Upper lobe of left lung (tissue), 6 donors: ENCODE measurements at regions not wholly inside any gene's neighbourhood (a gene's known extent, or its start where the extent isn't known, plus 50 kb on each side); places are given as distances from the start of the nearest gene placed in this dataset.

Source experiments
- ATAC-seq, 2 donors: fragments of 200-7000 bp; cut with Tn5 transposase; one replicate each; pipeline ENCODE4 v1.9.1; 2022; ENCODE audit warnings: mild to moderate bottlenecking in 2 of 2, moderate library complexity in 2 of 2; ENCODE audit not compliant: low FRiP score in 2 of 2
- DNase-seq, 2 donors: peaks; one replicate each; pipeline ENCODE4 v3.0.0-alpha.2; 2019 to 2020
- H3K27ac ChIP-seq, 4 donors: fragments of 200-600 bp; sonication (generic); one replicate each; pipeline ENCODE4 v1.5.1; 2016 to 2019
- H3K27me3 ChIP-seq, 4 donors: fragments of 200-600 bp; sonication (generic); one replicate each; pipeline ENCODE4 v1.5.1; 2017 to 2019
- H3K36me3 ChIP-seq, 4 donors: fragments of 200-600 bp; sonication (generic); one replicate each; pipeline ENCODE4 v1.5.1; 2016 to 2019
- H3K4me1 ChIP-seq, 4 donors: fragments of 200-600 bp; sonication (generic); one replicate each; pipeline ENCODE4 v1.5.1; 2018 to 2019
- H3K4me3 ChIP-seq, 4 donors: fragments of 200-600 bp; sonication (generic); one replicate each; pipeline ENCODE4 v1.5.1; 2017 to 2019; ENCODE audit warnings: mild to moderate bottlenecking in 2 of 4, moderate library complexity in 1 of 4
- H3K9me3 ChIP-seq, 4 donors: fragments of 200-600 bp; sonication (generic); one replicate each; pipeline ENCODE4 v1.5.1; 2018 to 2019
- EP300 ChIP-seq, 4 donors: sonication (generic); formaldehyde crosslinking; IDR thresholded peaks; one replicate each; pipeline ENCODE4 v1.5.1; 2017; ENCODE audit warnings: antibody characterized with exemption in 4 of 4, control low read depth in 2 of 4
- POLR2A ChIP-seq, 4 donors: fragments of 450-650 bp; IDR thresholded peaks; one replicate each; pipeline ENCODE4 v1.5.1; 2016 to 2017; ENCODE audit warnings: antibody characterized with exemption in 4 of 4, mild to moderate bottlenecking in 2 of 4
- POLR2AphosphoS5 ChIP-seq, 2 donors: sonication (generic); formaldehyde crosslinking; IDR thresholded peaks; one replicate each; pipeline ENCODE4 v1.5.1; 2017; ENCODE audit warnings: antibody characterized with exemption in 2 of 2
- WGBS, 2 donors: methylation state at CpG; one replicate each; pipeline ENCODE4 v1.1.5; 2017 to 2018; 5-methylcytosine and 5-hydroxymethylcytosine counted together
- TF ChIP-seq, protein P1 (sequence below), 6 experiments: fragments of 450-650 bp in 4 of 6; fragments of 200-600 bp in 2 of 6; sonication (generic) in 2 of 6; IDR thresholded peaks; one replicate each; pipeline ENCODE4 v1.5.1; 2016 to 2019; ENCODE audit warnings: antibody characterized with exemption in 6 of 6
- donor health status: DM: no; HTN: no; CAD: no; lungs with moderate emphysema.
- donor health status: DM: no; HTN: yes; CAD: no; lungs with severe emphysema.

DNA sequence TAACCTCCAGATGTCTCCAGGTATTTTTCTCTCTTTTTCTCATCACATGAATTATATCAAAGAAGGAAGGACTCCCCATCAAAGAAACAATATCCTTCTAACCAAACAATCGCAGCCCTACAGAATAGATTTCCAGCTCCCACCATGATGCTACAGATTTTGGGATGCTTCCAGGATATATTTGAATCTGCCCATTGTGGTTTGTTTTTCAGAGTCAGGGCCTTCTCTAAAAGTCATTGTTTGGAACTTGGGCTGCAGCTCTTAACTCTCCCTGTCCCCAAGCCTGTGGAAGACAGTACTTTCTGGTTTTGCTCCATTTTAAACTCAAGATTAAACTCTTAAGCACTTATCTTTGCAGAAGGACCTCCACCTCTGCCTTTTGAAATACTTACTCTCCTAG is 223.2 kb downstream of the PMAIP1 start:
- 95 to 100% methylated on average over 1 of the region's 1 CpG for WGBS, 2 donors
- TF ChIP-seq EP300 (IDR thresholded peaks at IDR 0.05) (no peak), POLR2A (IDR thresholded peaks at IDR 0.05) (no peak), POLR2AphosphoS5 (IDR thresholded peaks at IDR 0.05) (no peak)
- TF ChIP-seq, protein P1, sequence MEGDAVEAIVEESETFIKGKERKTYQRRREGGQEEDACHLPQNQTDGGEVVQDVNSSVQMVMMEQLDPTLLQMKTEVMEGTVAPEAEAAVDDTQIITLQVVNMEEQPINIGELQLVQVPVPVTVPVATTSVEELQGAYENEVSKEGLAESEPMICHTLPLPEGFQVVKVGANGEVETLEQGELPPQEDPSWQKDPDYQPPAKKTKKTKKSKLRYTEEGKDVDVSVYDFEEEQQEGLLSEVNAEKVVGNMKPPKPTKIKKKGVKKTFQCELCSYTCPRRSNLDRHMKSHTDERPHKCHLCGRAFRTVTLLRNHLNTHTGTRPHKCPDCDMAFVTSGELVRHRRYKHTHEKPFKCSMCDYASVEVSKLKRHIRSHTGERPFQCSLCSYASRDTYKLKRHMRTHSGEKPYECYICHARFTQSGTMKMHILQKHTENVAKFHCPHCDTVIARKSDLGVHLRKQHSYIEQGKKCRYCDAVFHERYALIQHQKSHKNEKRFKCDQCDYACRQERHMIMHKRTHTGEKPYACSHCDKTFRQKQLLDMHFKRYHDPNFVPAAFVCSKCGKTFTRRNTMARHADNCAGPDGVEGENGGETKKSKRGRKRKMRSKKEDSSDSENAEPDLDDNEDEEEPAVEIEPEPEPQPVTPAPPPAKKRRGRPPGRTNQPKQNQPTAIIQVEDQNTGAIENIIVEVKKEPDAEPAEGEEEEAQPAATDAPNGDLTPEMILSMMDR (IDR thresholded peaks at IDR 0.05): no peak
- Histone ChIP-seq H3K27ac (no peak overlapping the region), H3K4me3 (no peak overlapping the region), H3K27me3 (no peaks in the 10 kb centered on the region), H3K36me3 (no peaks in the 10 kb centered on the region), H3K9me3 (no peaks in the 10 kb centered on the region), H3K4me1 (no peaks in the 10 kb centered on the region)
- ATAC-seq (no peak), DNase-seq (no peak)

DNA sequence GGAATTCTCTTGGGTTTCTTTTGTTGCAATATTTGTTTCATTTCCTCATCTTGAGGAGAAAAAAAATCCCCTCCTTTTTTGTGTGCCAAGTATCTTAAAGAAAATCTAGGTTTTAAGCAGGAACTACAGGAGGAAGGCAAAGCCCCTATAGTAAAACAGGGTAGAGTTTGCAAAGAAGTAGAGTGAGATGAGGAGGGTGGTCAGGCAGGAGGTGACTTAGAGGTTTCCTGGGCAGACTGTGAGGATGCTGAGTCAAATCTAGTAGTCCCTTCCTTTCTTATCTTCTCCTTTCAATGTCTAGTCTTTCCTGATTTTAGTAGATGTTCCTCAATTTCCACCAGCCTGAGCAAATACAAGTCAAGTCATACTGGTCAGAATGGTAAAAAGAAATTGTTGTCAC is 222.5 kb downstream of the PMAIP1 start:
- Histone ChIP-seq H3K4me3 (no peak overlapping the region), H3K9me3 (no peaks in the 10 kb centered on the region), H3K27me3 (no peaks in the 10 kb centered on the region), H3K36me3 (no peaks in the 10 kb centered on the region), H3K4me1 (no peaks in the 10 kb centered on the region), H3K27ac (no peak overlapping the region)
- DNase-seq: no peak
- no peak for ATAC-seq
- TF ChIP-seq POLR2A (IDR thresholded peaks at IDR 0.05) (no peak), POLR2AphosphoS5 (IDR thresholded peaks at IDR 0.05) (no peak), EP300 (IDR thresholded peaks at IDR 0.05) (no peak)
- TF ChIP-seq, protein P1 (IDR thresholded peaks at IDR 0.05): no peak

DNA sequence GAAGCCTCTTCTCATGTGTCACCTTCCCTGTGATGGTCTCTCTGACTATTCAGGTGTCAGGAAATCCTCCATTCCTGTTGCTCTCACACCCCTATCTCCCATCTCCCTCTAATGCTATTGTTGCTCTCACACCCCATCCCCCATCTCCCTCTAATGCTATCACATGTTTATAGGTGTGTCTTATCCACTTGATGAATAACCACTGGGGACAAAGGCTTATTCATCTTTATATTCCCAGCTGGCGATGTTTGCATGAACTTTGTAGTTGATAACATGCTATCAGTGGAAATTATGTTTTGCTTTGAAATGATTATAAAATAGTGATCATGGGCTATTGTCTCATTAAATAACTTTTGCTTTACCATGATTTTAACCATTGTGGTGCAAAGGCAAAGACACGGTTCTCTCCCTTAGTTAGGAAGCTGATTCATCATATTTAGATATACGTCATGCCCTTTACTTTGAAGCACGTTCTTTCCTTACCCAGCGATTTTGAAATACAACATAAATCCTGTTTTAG is 220.5 kb downstream of the PMAIP1 start:
- WGBS, 2 donors: 78 to 80% methylated on average over 5 of the region's 5 CpGs
- H3K27ac ChIP-seq: no peak overlapping the region
- no peak for TF ChIP-seq POLR2A (IDR thresholded peaks at IDR 0.05)
- no peak for TF ChIP-seq EP300 (IDR thresholded peaks at IDR 0.05)
- TF ChIP-seq POLR2AphosphoS5 (IDR thresholded peaks at IDR 0.05): no peak
- TF ChIP-seq, protein P1 (IDR thresholded peaks at IDR 0.05): no peak
- H3K36me3 ChIP-seq: no peaks in the 10 kb centered on the region
- H3K9me3 ChIP-seq: no peaks in the 10 kb centered on the region
- no peak overlapping the region for H3K4me3 ChIP-seq
- no peaks in the 10 kb centered on the region for H3K4me1 ChIP-seq
- DNase-seq (no peak), ATAC-seq (no peak)
- no peaks in the 10 kb centered on the region for H3K27me3 ChIP-seq

DNA sequence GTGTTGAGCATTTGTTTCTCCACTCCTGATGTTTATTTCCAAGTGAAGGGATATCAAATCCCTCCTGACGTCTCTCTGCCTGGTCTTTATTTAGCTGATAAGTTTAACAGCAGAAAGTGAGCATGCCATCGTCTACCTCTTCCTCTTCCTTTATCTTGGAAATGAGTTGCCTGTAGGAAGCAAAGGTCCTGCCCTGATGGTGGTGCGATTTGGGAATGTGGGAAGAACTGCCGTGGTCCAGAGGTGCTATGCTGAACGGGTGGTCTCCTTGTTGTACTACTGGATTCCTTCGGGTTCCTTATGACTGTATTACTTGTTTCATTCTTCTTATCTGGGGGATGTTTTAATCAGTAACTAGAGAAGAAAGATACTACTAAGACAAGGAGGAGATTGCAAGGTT is 217.5 kb downstream of the PMAIP1 start:
- Histone ChIP-seq H3K9me3 (no peaks in the 10 kb centered on the region), H3K27ac (no peak overlapping the region), H3K4me1 (no peaks in the 10 kb centered on the region), H3K36me3 (no peaks in the 10 kb centered on the region), H3K4me3 (no peak overlapping the region), H3K27me3 (no peaks in the 10 kb centered on the region)
- TF ChIP-seq POLR2AphosphoS5 (IDR thresholded peaks at IDR 0.05) (no peak), POLR2A (IDR thresholded peaks at IDR 0.05) (no peak), EP300 (IDR thresholded peaks at IDR 0.05) (no peak)
- TF ChIP-seq, protein P1 (IDR thresholded peaks at IDR 0.05): no peak
- ATAC-seq (no peak), DNase-seq (no peak)
- 50 to 65% methylated on average over 6 of the region's 6 CpGs for WGBS, 2 donors

DNA sequence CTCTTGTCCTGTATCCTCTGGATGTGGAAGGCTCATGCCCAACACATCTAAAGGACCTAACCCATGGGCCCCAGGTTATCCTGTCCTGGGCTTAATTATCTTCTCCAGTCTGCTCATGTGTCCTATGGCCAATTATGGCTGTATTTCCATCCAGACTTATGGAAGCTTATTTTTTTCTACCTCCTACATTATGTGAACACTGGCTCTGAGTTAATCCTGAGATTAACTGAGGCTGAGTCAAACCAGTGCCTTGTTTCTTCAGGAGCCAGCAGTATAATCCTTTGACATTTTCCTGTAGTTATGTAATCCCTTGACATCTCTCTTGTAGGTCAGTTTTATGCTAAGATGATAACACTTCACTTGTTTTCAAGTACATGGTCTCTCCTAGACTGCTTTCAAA is 213.6 kb downstream of the PMAIP1 start:
- no peak for TF ChIP-seq EP300 (IDR thresholded peaks at IDR 0.05)
- TF ChIP-seq, protein P1 (IDR thresholded peaks at IDR 0.05): no peak
- TF ChIP-seq POLR2A (IDR thresholded peaks at IDR 0.05): no peak
- TF ChIP-seq POLR2AphosphoS5 (IDR thresholded peaks at IDR 0.05): no peak
- no peaks in the 10 kb centered on the region for H3K27me3 ChIP-seq
- H3K27ac ChIP-seq: no peak overlapping the region
- H3K4me3 ChIP-seq: no peak overlapping the region
- no peaks in the 10 kb centered on the region for H3K9me3 ChIP-seq
- DNase-seq (no peak), ATAC-seq (no peak)
- H3K36me3 ChIP-seq: no peaks in the 10 kb centered on the region
- H3K4me1 ChIP-seq: no peaks in the 10 kb centered on the region
